SIG-M5 treated with dmso at 0.1 percent for 504 hours (cell line): ENCODE measurements at regions not wholly inside any gene's neighbourhood (a gene's known extent, or its start where the extent isn't known, plus 50 kb on each side); places are given as distances from the start of the nearest gene placed in this dataset.
"Not testable (repeated sequence)": the region's sequence is repeated elsewhere in the genome, so short reads cannot be mapped to it uniquely, and the experiment has no call there.

Source experiments
- DNase-seq: peaks from one replicate; lab custom pipeline; 2025; ENCODE audit not compliant: unreplicated experiment; lab: John Stamatoyannopoulos, UW

DNA sequence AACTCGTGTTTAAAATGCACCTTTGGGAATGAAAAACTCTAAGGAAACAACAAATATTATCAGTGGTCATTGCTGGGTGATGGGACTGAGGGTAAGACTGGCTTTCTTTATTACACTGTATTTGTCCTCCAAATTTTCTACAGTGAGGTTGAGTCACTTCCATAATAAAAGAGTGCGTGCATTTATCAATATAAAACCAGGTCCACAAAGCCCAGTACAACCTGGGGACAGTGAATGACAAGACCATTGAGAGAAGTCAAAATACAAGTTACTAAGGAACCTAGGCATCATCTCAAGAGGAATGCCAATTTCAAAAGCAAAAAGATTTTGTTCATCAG, 76.4 kb downstream of the MAGED4 start:
- no peak for DNase-seq

DNA sequence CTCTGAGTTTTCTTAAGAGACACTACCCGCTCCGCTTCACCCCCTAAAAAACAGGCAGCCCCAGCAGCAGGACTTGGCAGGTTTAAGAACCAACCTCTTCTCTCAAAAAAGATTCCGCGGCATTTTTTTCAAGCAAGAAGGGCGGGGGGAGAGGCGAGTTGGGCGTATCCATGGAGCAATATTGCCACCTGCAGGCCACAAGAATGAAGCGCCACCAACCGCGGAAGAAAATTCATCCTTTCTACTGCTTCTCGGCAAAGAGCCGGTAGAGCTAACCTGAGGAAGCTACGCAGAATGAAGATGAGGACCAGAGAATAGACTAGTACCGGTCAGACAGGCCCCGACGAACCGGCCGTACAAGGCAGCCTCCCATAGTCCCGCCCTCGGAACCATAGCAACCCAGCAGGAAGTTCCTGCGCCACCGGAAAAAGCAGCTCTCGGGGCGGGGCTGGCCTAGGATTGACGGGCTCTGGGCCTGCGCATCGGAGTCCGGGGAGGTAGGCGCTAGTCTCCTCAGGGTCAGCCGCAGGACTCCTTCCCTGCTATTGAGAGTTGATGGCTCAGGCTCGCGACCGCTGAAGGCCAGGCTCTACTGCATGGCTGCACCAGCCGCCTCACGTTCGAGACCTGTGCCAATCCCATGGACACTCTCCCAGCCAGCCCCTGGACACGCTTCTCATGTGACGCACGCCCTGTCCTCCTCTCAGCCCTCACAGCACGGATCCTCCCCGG, 76.9 kb downstream of the MAGED4 start:
- peak; percentile 76 for DNase-seq

DNA sequence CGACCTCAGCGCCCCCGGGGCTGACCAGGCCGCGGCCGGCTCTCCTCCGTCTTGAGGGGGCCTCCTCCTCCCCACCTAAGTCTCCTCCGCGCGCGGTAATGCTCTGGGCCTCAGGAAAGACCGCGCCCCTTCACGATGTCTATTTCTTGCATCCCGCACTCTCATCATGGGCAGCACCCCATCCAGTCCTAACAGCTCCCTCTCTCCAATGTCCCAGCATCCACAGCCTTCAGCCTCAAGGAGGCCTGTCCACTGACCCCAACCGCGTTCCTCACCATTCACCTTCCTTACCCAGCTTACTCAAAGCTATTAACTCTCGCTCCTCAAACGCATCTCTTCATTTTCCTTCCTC, 77.5 kb downstream of the MAGED4 start:
- DNase-seq: no peak

DNA sequence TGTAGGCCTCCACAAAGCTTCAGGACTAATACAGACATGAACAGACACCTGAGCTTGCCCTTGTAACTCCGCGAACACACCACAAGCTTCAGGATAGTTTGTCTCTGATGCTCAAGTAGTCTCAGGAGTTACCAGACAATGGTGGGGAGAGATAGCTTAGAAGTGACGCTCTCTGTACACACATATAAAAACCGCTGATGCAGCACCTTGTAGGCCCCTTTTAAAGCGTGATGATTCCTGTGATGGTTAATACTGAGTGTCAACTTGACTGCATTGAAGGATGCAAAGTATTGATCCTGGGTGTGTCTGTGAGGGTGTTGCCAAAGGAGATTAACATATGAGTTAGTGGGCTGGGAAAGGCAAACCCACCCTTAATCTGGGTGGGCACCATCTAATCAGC, 78.7 kb downstream of the MAGED4 start:
- no peak for DNase-seq

DNA sequence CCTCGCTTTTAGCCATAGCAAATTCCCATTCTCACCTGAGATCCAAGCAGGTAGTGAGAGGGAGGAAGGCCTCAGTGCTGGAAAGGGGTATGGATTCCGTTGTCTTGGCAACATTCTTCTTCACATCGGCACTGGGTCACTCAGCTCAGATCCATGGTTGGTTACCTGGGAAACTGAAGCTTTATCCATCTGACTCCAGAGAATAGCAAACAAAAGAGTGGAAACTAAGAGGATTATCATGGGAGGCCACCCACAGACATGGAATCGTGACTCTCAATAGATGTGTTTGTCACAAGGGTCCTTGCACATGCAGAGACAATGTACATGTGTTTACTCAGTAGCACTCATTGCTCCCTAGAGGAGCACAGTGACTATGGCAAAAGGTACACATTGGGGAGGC, 81.0 kb downstream of the MAGED4 start:
- no peak for DNase-seq

DNA sequence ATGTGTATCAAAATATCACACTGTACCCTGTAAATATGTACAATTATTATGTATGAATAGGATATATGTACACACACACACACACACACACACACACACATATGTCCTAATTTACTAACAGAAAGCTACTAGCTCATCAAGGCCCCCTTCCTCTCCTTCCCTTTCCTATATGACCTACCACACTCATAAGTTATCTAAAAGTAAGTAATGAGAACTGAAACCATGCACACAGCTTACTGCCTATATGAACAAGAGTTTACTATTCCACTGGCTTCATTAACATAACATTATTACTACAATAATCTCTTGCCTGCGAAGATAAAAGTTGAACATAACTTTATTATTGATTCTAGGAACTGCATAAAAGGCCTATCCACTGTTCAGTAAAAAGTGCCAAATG, 83.8 kb downstream of the MAGED4 start:
- DNase-seq: not testable (repeated sequence)

DNA sequence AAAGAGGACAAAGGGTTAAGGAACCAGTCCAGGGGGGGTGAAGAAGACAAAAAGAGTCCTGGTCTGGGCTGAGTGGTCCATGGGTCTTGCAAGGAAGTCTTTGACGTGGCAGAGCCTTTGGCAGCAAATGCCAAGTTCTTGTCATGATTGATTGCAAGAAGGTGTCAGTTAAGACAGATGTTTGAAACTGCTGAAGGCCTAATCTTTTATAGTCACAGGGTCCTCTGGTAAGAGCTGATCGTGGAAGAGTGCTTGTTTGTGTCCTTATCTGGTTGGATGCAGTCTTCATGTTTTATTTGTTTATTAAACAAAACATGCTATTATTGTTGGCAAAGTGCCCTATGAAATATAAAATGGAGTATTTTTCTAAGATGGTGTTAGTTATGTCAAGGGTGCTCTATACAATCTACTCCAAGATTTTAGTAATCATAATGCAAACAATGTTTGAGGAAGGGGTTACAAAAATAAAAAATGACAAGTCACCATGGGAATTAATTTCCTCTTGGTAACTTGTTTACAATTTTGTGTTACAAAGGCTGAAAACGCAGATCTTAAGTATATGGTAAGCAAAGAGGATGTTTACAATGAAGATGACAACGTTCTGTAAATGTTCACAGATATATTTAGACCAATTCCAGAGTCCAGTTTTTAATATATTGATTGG, 85.9 kb downstream of the MAGED4 start:
- no peak for DNase-seq

DNA sequence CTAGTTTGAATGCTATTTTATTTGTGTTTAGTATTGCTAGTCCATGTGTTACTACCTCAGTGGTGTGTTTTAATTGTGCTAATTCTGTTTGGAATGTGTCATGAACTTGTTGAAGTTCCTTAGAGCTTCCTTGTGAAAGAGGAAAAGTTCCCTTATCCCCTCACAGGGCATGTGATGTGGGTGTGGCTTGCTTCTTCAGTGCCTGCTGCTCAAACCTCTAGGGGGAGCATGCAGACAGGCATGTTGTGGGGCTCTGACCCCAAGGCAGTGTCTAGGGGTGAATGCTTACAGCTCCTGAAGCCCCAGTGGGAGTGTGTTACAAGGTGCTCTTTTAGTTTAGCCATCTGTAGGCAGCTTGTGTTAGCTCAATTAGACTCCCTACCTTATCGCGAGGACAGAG, 86.5 kb downstream of the MAGED4 start:
- no peak for DNase-seq

DNA sequence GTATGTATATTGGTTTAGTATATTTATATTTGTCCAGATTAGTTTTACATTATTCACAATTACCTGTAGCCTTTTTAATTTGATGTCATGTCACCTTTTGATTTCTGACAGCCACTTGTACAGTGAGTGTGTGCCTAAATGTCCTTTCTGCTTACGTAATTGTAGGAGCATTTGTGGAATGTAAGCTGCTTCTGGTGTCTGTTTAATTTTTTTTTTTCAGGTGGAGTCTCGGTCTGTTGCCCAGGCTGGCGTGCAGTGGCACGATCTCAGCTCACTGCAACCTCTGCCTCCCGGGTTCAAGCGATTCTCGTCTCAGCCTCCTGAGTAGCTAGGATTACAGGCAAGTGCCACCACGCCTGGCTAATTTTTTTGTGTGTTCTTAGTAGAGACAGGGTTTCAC, 91.2 kb upstream of the XAGE2 start:
- no peak for DNase-seq

DNA sequence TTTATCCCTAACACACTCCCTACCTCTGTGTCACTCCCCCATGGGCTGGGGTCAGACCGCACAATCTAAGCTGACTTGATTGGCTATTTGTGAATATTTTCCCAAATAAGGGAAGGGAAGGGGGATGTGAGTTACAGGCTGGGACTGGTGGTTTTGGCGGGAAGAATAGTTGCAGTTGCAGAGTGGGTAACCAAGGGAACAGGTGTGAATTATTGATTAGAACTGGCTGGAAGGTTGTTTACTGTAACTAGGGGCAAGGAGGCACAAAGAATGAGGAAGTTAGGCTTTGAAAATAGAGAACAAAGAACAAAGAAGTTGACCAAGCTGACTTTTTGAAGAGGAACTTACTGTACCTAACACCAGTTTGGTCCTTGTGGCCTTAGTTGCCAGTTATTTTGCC, 88.0 kb upstream of the XAGE2 start:
- DNase-seq: peak; percentile 12

DNA sequence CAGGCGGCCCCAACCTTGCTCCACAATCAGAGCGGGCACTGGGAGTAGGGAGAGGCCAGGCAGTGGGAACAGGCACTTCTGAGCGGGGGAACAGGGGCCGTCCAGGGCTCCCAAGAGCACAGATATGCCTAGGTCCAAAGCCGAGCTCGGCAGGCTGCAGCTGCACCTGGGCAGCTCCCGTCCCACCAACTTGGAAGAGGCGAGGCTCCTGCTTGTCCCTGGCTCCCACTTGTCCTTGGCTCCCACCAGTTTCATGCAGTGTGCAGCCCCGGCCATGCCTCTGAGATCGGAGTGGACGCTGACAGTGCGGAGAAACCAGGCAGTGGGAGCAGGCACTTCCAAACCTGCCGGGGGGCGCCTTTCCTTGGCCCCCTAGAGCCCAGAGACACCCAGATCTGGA, 84.0 kb upstream of the XAGE2 start:
- DNase-seq: no peak

DNA sequence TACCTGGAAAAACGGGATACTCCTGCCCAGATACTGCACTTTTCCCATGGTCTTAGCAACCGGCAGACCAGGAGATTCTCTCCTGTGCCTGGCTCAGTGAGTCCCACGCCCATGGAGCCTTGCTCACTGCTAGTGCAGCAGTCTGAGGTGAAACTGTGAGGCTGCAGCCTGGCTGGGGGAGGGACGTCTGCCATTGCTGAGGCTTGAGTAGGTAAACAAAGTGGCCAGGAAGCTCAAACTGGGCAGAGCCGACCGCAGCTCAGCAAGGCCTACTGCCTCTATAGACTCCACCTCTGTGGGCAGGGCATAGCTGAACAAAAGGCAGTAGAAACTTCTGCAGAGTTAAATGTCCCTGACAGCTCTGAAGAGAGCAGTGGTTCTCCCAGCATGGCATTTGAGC, 69.9 kb upstream of the XAGE2 start:
- not testable (repeated sequence) for DNase-seq

DNA sequence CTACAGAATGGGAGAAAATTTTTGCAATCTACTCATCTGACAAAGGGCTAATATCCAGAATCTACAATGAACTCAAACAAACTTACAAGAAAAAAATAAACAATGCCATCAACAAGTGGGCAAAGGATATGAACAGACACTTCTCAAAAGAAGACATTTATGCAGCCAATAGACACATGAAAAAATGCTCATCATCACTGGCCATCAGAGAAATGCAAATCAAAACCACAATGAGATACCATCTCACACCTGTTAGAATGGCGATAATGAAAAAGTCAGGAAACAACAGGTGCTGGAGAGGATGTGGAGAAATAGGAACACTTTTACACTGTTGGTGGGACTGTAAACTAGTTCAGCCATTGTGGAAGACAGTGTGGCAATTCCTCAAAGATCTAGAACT, 60.3 kb upstream of the XAGE2 start:
- not testable (repeated sequence) for DNase-seq
